GM19240 (cell line): ENCODE measurements at regions not wholly inside any gene's neighbourhood (a gene's known extent, or its start where the extent isn't known, plus 50 kb on each side); places are given as distances from the start of the nearest gene placed in this dataset.
"Not testable (repeated sequence)": the region's sequence is repeated elsewhere in the genome, so short reads cannot be mapped to it uniquely, and the experiment has no call there.

Experiments used
- DNase-seq: peaks from one replicate; pipeline ENCODE4 v3.0.0; 2011; ENCODE audit warnings: low spot score; ENCODE audit not compliant: insufficient read length

GRCh38 chr2:175363699-175364098 is 182.2 kb upstream of the ATP5MC3 start:
- DNase-seq = no peak

GRCh38 chr2:175362331-175362730 is 180.8 kb upstream of the ATP5MC3 start:
- DNase-seq = no peak

- no peak for DNase-seq
These were observed 178.2 kb upstream of the ATP5MC3 start for GRCh38 chr2:175359710-175360109.

- no peak for DNase-seq
These were observed 175.4 kb upstream of the ATP5MC3 start for GRCh38 chr2:175356901-175357300.

GRCh38 chr2:175355246-175355645 is 173.7 kb upstream of the ATP5MC3 start:
- no peak for DNase-seq

GRCh38 chr2:175353275-175353674 is 171.8 kb upstream of the ATP5MC3 start:
- no peak for DNase-seq

- no peak for DNase-seq
These were observed 170.0 kb upstream of the ATP5MC3 start for GRCh38 chr2:175351512-175351911.

- DNase-seq = no peak
These were observed 168.6 kb upstream of the ATP5MC3 start for GRCh38 chr2:175350105-175350504.

GRCh38 chr2:175342085-175342484 is 160.6 kb upstream of the ATP5MC3 start:
- no peak for DNase-seq

GRCh38 chr2:175330195-175330594 is 148.7 kb upstream of the ATP5MC3 start:
- DNase-seq = no peak

- no peak for DNase-seq
These were observed 145.3 kb upstream of the ATP5MC3 start for GRCh38 chr2:175326801-175327200.

GRCh38 chr2:175326164-175326563 is 144.7 kb upstream of the ATP5MC3 start:
- not testable (repeated sequence) for DNase-seq

- no peak for DNase-seq
These were observed 141.7 kb upstream of the ATP5MC3 start for GRCh38 chr2:175323162-175323561.

- no peak for DNase-seq
These were observed 137.0 kb upstream of the ATP5MC3 start for GRCh38 chr2:175318542-175318941.

GRCh38 chr2:175317751-175318150 is 136.2 kb upstream of the ATP5MC3 start:
- DNase-seq = no peak

- no peak for DNase-seq
These were observed 130.6 kb upstream of the ATP5MC3 start for GRCh38 chr2:175312137-175312536.

GRCh38 chr2:175310813-175311504 is 129.4 kb upstream of the ATP5MC3 start:
- DNase-seq = no peak

GRCh38 chr2:175309799-175310198 is 128.3 kb upstream of the ATP5MC3 start:
- DNase-seq = no peak

GRCh38 chr2:175308005-175308404 is 126.5 kb upstream of the ATP5MC3 start:
- DNase-seq = no peak

- no peak for DNase-seq
These were observed 123.0 kb upstream of the ATP5MC3 start for GRCh38 chr2:175304541-175304940.

GRCh38 chr2:175293776-175294175 is 112.3 kb upstream of the ATP5MC3 start:
- no peak for DNase-seq

- DNase-seq = no peak
These were observed 111.7 kb upstream of the ATP5MC3 start for GRCh38 chr2:175293195-175293594.

GRCh38 chr2:175282886-175283285 is 101.4 kb upstream of the ATP5MC3 start:
- DNase-seq = no peak

- DNase-seq = no peak
These were observed 100.8 kb upstream of the ATP5MC3 start for GRCh38 chr2:175282300-175282699.
